ENCODE measurements at regions not wholly inside any gene's neighbourhood (a gene's known extent, or its start where the extent isn't known, plus 50 kb on each side); places are given as distances from the start of the nearest gene placed in this dataset.

DNA sequence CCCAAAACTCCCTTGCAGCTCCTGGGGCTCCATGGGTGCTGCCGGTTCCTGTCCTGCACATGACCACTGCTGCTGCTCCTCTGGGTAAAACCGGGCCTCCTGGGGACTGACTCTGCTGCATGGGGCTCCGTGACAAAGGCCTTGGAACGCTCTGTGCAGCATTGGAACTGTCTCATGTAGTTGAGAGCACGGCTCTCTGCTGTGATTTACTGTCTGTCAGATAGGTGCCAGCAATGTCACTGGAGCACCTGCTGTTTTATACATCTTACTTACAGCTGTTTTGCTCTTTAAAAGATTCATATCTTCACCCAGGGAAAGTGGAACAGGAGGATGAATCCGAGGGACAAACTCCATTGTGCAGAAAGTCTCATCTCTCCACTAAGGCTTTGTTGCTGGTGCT is 138.1 kb downstream of the YIPF5 start:
- Mint-ChIP-seq H3K27ac (ENCODE audit: unreplicated experiment) (no peak overlapping the region), H3K9me3 (ENCODE audit: unreplicated experiment) (no peaks in the 10 kb centered on the region), H3K27me3 (ENCODE audit: insufficient read depth, unreplicated experiment) (peaks cover 5% of the 10 kb centered on the region), H3K4me1 (ENCODE audit: low read depth, unreplicated experiment) (no peaks in the 10 kb centered on the region), H3K36me3 (ENCODE audit: insufficient read depth, unreplicated experiment) (no peaks in the 10 kb centered on the region), H3K4me3 (ENCODE audit: unreplicated experiment) (no peak overlapping the region)
- H3K9me3 ChIP-seq, result no peaks in the 10 kb centered on the region
- no peak overlapping the region for H3K4me3 ChIP-seq (ENCODE audit: low read depth, low read length)
- intact Hi-C loops (cut with micrococcal nuclease; ENCODE audit: unreplicated experiment), result no loop called here
- no TSS peak for BruUV-seq (replicated peaks)
- no peaks in the 10 kb centered on the region for H3K36me3 ChIP-seq (ENCODE audit: control insufficient read depth, insufficient read depth, low read length)
- CTCF ChIA-PET, result no interaction called here
- no peak for DNase-seq
- no peaks in the 10 kb centered on the region for H3K4me1 ChIP-seq
- TF ChIP-seq, protein P1, sequence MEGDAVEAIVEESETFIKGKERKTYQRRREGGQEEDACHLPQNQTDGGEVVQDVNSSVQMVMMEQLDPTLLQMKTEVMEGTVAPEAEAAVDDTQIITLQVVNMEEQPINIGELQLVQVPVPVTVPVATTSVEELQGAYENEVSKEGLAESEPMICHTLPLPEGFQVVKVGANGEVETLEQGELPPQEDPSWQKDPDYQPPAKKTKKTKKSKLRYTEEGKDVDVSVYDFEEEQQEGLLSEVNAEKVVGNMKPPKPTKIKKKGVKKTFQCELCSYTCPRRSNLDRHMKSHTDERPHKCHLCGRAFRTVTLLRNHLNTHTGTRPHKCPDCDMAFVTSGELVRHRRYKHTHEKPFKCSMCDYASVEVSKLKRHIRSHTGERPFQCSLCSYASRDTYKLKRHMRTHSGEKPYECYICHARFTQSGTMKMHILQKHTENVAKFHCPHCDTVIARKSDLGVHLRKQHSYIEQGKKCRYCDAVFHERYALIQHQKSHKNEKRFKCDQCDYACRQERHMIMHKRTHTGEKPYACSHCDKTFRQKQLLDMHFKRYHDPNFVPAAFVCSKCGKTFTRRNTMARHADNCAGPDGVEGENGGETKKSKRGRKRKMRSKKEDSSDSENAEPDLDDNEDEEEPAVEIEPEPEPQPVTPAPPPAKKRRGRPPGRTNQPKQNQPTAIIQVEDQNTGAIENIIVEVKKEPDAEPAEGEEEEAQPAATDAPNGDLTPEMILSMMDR (IDR thresholded peaks at IDR 0.05; ENCODE audit: insufficient read depth in 1 of 2, low read depth in 1 of 2, low read length in 1 of 2, severe bottlenecking in 1 of 2, unreplicated experiment in 1 of 2), result no peak
- POLR2A ChIA-PET, result no interaction called here
- no peaks in the 10 kb centered on the region for H3K27me3 ChIP-seq (replicated peaks; ENCODE audit: control insufficient read depth, insufficient read depth, low read length)

DNA sequence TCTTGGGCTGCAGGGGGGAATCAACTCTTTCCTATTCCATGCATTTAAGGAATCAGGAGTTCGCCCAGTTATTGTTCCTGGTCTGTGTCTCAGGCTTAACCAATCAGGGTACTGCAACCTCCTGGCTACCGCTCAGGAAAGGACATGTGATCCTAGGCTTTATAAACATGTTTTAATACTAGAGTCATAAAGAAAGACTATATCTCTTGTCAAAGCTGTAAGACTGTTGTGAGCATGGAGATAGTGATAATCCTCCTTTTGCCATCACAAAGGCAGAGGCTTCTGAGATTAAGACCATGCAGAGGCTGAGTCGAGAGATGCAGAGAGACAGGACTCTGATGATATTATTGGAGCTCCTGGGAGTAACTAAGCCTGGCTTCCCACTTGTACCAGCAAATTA is 137.0 kb downstream of the YIPF5 start:
- Histone ChIP-seq H3K4me3 (ENCODE audit: low read depth, low read length) (no peak overlapping the region), H3K9me3 (no peaks in the 10 kb centered on the region), H3K27me3 (replicated peaks; ENCODE audit: control insufficient read depth, insufficient read depth, low read length) (no peaks in the 10 kb centered on the region), H3K36me3 (ENCODE audit: control insufficient read depth, insufficient read depth, low read length) (no peaks in the 10 kb centered on the region), H3K4me1 (no peaks in the 10 kb centered on the region)
- H3K9me3 Mint-ChIP-seq (ENCODE audit: unreplicated experiment), result no peaks in the 10 kb centered on the region
- ChIA-PET POLR2A (no interaction called here), CTCF (no interaction called here)
- no peak overlapping the region for H3K27ac Mint-ChIP-seq (ENCODE audit: unreplicated experiment)
- peaks cover 5% of the 10 kb centered on the region for H3K27me3 Mint-ChIP-seq (ENCODE audit: insufficient read depth, unreplicated experiment)
- DNase-seq, result no peak
- H3K4me1 Mint-ChIP-seq (ENCODE audit: low read depth, unreplicated experiment), result no peaks in the 10 kb centered on the region
- TF ChIP-seq, protein P1 (IDR thresholded peaks at IDR 0.05; ENCODE audit: insufficient read depth in 1 of 2, low read depth in 1 of 2, low read length in 1 of 2, severe bottlenecking in 1 of 2, unreplicated experiment in 1 of 2), result no peak
- BruUV-seq (replicated peaks), result no TSS peak
- no peak overlapping the region for H3K4me3 Mint-ChIP-seq (ENCODE audit: unreplicated experiment)
- no peaks in the 10 kb centered on the region for H3K36me3 Mint-ChIP-seq (ENCODE audit: insufficient read depth, unreplicated experiment)
- intact Hi-C loops (cut with micrococcal nuclease; ENCODE audit: unreplicated experiment), result no loop called here

DNA sequence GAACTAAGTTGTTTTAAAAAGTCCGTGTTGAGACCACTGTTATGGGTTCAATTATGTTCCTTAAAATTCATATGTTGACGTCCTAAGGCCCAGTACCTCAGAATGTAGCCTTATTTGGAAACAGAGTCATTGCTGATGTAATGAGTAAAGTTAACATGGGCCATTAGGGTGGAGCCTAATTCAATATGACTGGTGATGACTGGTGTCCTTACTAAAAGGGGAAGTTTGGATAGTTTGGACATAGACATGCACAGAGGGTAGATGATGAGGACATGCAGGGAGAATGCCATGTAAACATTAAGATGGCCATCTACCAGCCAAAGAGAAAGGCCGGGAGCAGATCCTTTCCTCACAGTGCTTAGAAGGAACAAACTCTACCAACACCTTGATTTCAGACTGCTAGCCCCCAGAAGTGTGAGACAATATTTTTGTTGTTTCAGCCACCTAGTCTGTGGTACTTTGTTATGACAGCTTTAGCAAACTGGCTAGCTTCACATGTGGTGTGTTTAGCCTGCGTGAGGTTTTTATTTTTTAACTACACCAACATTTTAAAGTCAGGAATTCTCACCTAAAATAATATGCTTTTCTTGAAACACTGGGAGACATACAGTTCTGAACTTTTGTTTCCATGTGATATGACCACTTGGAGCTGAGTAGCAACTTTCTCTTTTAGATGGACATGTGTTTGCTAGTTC is 135.3 kb downstream of the YIPF5 start:
- intact Hi-C loops (cut with micrococcal nuclease; ENCODE audit: unreplicated experiment), result no loop called here
- no peak overlapping the region for H3K4me3 ChIP-seq (ENCODE audit: low read depth, low read length)
- Mint-ChIP-seq H3K4me3 (ENCODE audit: unreplicated experiment) (no peak overlapping the region), H3K27me3 (ENCODE audit: insufficient read depth, unreplicated experiment) (peaks cover 10% of the 10 kb centered on the region), H3K27ac (ENCODE audit: unreplicated experiment) (no peak overlapping the region), H3K36me3 (ENCODE audit: insufficient read depth, unreplicated experiment) (no peaks in the 10 kb centered on the region), H3K4me1 (ENCODE audit: low read depth, unreplicated experiment) (no peaks in the 10 kb centered on the region), H3K9me3 (ENCODE audit: unreplicated experiment) (no peaks in the 10 kb centered on the region)
- DNase-seq, result no peak
- no peaks in the 10 kb centered on the region for H3K9me3 ChIP-seq
- no peaks in the 10 kb centered on the region for H3K27me3 ChIP-seq (replicated peaks; ENCODE audit: control insufficient read depth, insufficient read depth, low read length)
- no peaks in the 10 kb centered on the region for H3K36me3 ChIP-seq (ENCODE audit: control insufficient read depth, insufficient read depth, low read length)
- TF ChIP-seq, protein P1 (IDR thresholded peaks at IDR 0.05; ENCODE audit: insufficient read depth in 1 of 2, low read depth in 1 of 2, low read length in 1 of 2, severe bottlenecking in 1 of 2, unreplicated experiment in 1 of 2), result no peak
- ChIA-PET POLR2A (no interaction called here), CTCF (no interaction called here)
- BruUV-seq (replicated peaks), result no TSS peak
- no peaks in the 10 kb centered on the region for H3K4me1 ChIP-seq

Measured in Caco-2 (cell line).